ENCODE measurements at regions not wholly inside any gene's neighbourhood (a gene's known extent, or its start where the extent isn't known, plus 50 kb on each side); places are given as distances from the start of the nearest gene placed in this dataset.

GRCh38 chr2:100765481-100765880 lies 54.5 kb upstream of the NPAS2 start:
- no peak for DNase-seq
- ATAC-seq = no peak

- ATAC-seq (no peak), DNase-seq (no peak)
Measured at GRCh38 chr2:100766256-100766655, 53.7 kb upstream of the NPAS2 start.

DNA sequence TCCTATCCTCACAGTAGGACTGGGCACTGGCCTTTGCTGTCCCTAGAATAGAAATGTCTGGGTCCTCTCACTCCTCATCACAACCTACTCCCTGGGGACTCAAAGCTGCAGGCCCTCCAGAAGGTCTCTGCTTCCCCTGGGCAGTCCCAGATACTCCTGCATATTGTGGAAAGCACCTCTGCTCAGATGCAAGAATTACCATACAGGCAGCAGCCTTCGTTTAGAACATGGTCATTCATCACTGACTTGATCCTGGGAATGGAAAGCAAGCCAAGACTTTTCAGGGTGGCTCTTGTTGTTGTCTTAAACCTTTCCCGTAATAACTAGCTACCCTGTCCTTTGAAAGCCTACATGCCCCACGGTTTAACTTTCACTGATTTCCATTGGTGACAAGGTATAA lies 53.1 kb upstream of the NPAS2 start:
- ATAC-seq (no peak), DNase-seq (no peak)

DNA sequence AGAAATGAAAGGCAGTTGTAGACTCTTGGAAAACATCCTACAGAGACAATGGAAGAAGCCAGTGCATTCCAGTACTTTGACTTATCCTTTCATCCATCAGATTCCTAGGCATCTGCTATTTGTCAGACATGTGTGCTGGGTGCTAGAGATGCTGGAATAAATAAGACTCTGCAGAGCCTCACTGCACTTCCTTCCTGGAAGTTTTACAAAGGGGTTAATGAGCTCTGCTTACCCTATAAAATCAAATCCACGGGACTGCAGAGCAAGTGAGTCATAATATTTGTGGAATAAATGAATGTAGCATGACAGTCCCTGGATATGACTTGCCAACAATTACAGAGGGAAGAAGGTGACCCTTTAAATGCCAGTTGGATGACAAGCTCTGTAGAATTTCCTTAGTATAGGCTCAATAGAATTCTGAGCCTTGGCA lies 52.7 kb upstream of the NPAS2 start:
- DNase-seq (no peak), ATAC-seq (no peak)

DNA sequence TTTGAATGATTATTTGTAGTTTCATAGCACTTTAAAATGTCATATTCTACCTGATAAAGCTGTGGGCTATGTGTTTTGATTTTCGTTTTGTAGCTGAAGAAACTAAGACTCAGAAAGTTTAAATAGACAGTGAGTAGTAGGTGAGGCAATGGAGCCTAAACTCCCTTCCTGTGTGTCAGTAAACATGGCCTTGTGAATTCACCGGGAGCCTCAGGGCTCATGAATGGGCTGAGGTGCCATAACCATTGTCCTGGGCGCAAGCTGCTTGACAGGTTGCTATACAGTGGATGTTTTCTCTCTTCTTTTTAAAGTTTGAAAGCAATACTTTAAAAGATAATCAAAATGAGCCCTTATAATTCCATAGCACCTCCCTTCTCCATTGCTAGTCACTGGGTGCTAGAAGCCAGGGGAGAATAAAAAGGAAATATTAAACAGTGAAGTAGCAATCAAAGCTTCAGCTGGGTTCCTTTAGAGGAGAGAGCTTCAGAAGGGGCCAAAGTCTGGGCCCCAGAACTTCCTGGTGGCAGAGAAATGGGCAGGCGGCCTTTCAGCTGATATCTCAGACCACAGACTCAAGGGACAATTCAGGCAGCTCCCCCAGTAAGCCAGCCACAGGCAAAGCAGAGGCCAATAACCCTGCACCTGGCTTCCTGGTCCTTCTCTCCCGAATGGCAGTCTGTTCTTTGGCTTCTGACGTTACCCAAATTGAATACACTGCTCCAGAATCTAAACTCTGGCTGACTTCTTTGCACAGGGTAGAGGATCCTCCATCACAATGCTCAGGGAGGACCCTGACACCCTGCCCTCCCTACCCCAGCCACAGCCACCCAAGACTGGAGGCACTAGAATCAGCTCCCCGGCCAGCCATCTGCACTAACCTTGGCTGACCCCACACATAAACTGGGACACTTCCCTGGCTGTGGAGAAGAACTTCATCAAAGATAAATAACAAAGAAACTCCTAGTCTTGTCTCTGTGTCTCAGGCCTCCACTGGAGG lies 51.8 kb upstream of the NPAS2 start:
- DNase-seq (no peak), ATAC-seq (no peak)
